ENCODE measurements at regions not wholly inside any gene's neighbourhood (a gene's known extent, or its start where the extent isn't known, plus 50 kb on each side); places are given as distances from the start of the nearest gene placed in this dataset.

- no peaks in the 10 kb centered on the region for H3K4me1 ChIP-seq
- H3K27ac ChIP-seq: no peak overlapping the region
- no peaks in the 10 kb centered on the region for H3K36me3 ChIP-seq
- intact Hi-C loops (cut with DNase I; ENCODE audit: low total_unique reads): no loop called here
- H3K9me3 ChIP-seq: no peaks in the 10 kb centered on the region
- no peaks in the 10 kb centered on the region for H3K27me3 ChIP-seq
- H3K4me3 ChIP-seq: no peak overlapping the region
- no peak for TF ChIP-seq POLR2AphosphoS5 (IDR thresholded peaks at IDR 0.05)
- no peak for TF ChIP-seq POLR2A (IDR thresholded peaks at IDR 0.05)
- no peak for TF ChIP-seq CTCF (IDR thresholded peaks at IDR 0.05)
- no peak for DNase-seq (ENCODE audit: low spot score in 2 of 2)
Measured at GRCh38 chr3:99084156-99084555, 182.7 kb upstream of the DCBLD2 start.

GRCh38 chr3:99071096-99071495 lies 169.6 kb upstream of the DCBLD2 start:
- intact Hi-C loops (cut with DNase I; ENCODE audit: low total_unique reads): no loop called here
- DNase-seq (ENCODE audit: low spot score in 2 of 2): no peak
- Histone ChIP-seq H3K27me3 (no peaks in the 10 kb centered on the region), H3K36me3 (no peaks in the 10 kb centered on the region), H3K9me3 (no peaks in the 10 kb centered on the region), H3K4me1 (no peaks in the 10 kb centered on the region), H3K27ac (no peak overlapping the region), H3K4me3 (no peak overlapping the region)
- no peak for TF ChIP-seq POLR2A (IDR thresholded peaks at IDR 0.05)
- TF ChIP-seq POLR2AphosphoS5 (IDR thresholded peaks at IDR 0.05): no peak
- TF ChIP-seq CTCF (IDR thresholded peaks at IDR 0.05): no peak

- H3K27me3 ChIP-seq: no peaks in the 10 kb centered on the region
- TF ChIP-seq POLR2AphosphoS5 (IDR thresholded peaks at IDR 0.05) (no peak), POLR2A (IDR thresholded peaks at IDR 0.05) (no peak), CTCF (IDR thresholded peaks at IDR 0.05) (no peak)
- DNase-seq (ENCODE audit: low spot score in 2 of 2): no peak
- no peaks in the 10 kb centered on the region for H3K36me3 ChIP-seq
- H3K9me3 ChIP-seq: no peaks in the 10 kb centered on the region
- no peak overlapping the region for H3K4me3 ChIP-seq
- H3K4me1 ChIP-seq: no peaks in the 10 kb centered on the region
- intact Hi-C loops (cut with DNase I; ENCODE audit: low total_unique reads): no loop called here
- H3K27ac ChIP-seq: no peak overlapping the region
Measured at GRCh38 chr3:99069973-99070372, 168.5 kb upstream of the DCBLD2 start.

- no peaks in the 10 kb centered on the region for H3K4me1 ChIP-seq
- no peaks in the 10 kb centered on the region for H3K36me3 ChIP-seq
- no peak overlapping the region for H3K27ac ChIP-seq
- H3K4me3 ChIP-seq: no peak overlapping the region
- H3K9me3 ChIP-seq: no peaks in the 10 kb centered on the region
- intact Hi-C loops (cut with DNase I; ENCODE audit: low total_unique reads): no loop called here
- TF ChIP-seq POLR2A (IDR thresholded peaks at IDR 0.05) (no peak), POLR2AphosphoS5 (IDR thresholded peaks at IDR 0.05) (no peak)
- no peaks in the 10 kb centered on the region for H3K27me3 ChIP-seq
- no peak for DNase-seq (ENCODE audit: low spot score in 2 of 2)
Measured at GRCh38 chr3:99066863-99067262, 165.4 kb upstream of the DCBLD2 start.

GRCh38 chr3:99049164-99049563 lies 147.7 kb upstream of the DCBLD2 start:
- TF ChIP-seq POLR2AphosphoS5 (IDR thresholded peaks at IDR 0.05) (no peak), POLR2A (IDR thresholded peaks at IDR 0.05) (no peak), CTCF (IDR thresholded peaks at IDR 0.05) (no peak)
- H3K9me3 ChIP-seq: no peaks in the 10 kb centered on the region
- no peaks in the 10 kb centered on the region for H3K4me1 ChIP-seq
- H3K36me3 ChIP-seq: no peaks in the 10 kb centered on the region
- no peak for DNase-seq (ENCODE audit: low spot score in 2 of 2)
- no peaks in the 10 kb centered on the region for H3K27me3 ChIP-seq
- no peak overlapping the region for H3K4me3 ChIP-seq
- intact Hi-C loops (cut with DNase I; ENCODE audit: low total_unique reads): no loop called here
- no peak overlapping the region for H3K27ac ChIP-seq

- peaks cover 0 to 4% of the 10 kb centered on the region in 2 donors for H3K9me3 ChIP-seq
- TF ChIP-seq POLR2AphosphoS5 (IDR thresholded peaks at IDR 0.05) (no peak), CTCF (IDR thresholded peaks at IDR 0.05) (no peak), POLR2A (IDR thresholded peaks at IDR 0.05) (no peak)
- no peak overlapping the region for H3K4me3 ChIP-seq
- no peak overlapping the region for H3K27ac ChIP-seq
- intact Hi-C loops (cut with DNase I; ENCODE audit: low total_unique reads): no loop called here
- no peaks in the 10 kb centered on the region for H3K36me3 ChIP-seq
- H3K4me1 ChIP-seq: no peaks in the 10 kb centered on the region
- DNase-seq (ENCODE audit: low spot score in 2 of 2): no peak
- no peaks in the 10 kb centered on the region for H3K27me3 ChIP-seq
Measured at GRCh38 chr3:99041747-99042146, 140.3 kb upstream of the DCBLD2 start.
